Ovary (tissue), 7 donors: ENCODE measurements at regions not wholly inside any gene's neighbourhood (a gene's known extent, or its start where the extent isn't known, plus 50 kb on each side); places are given as distances from the start of the nearest gene placed in this dataset.

Experiments used
- DNase-seq, 5 donors: peaks; one replicate each; pipeline ENCODE4 v3.0.0-alpha.2; 2019 to 2020
- H3K27ac ChIP-seq, 2 donors: fragments of 200-600 bp; one replicate each; pipeline versions ENCODE4 v1.5.1 to v1.8.0; 2019 to 2022
- H3K27me3 ChIP-seq: fragments of 200-600 bp; one replicate; pipeline ENCODE4 v1.8.0; 2022
- H3K36me3 ChIP-seq: fragments of 200-600 bp; sonication (generic); one replicate; pipeline ENCODE4 v1.5.1; 2019
- H3K4me1 ChIP-seq: one replicate; pipeline ENCODE4 v1.8.1; 2013; ENCODE audit warnings: mild to moderate bottlenecking, moderate library complexity; ENCODE audit not compliant: insufficient read depth
- H3K4me3 ChIP-seq: fragments of 200-600 bp; sonication (generic); one replicate; pipeline ENCODE4 v1.5.1; 2017
- H3K9me3 ChIP-seq, 2 donors: fragments of 200-600 bp in 1 of 2; sonication (generic) in 1 of 2; one replicate each; pipeline versions ENCODE4 v1.5.1 to v1.8.1; 2013 to 2019; ENCODE audit warnings: mild to moderate bottlenecking in 1 of 2, moderate library complexity in 1 of 2
- CTCF ChIP-seq, 3 donors: fragments of 450-650 bp in 2 of 3; fragments of 200-600 bp in 1 of 3; IDR thresholded peaks; one replicate each; pipeline versions ENCODE4 v1.5.1 to v1.8.0; 2016 to 2022; ENCODE audit warnings: antibody characterized with exemption in 3 of 3, mild to moderate bottlenecking in 1 of 3
- EP300 ChIP-seq: sonication (generic); formaldehyde crosslinking; IDR thresholded peaks from one replicate; pipeline ENCODE4 v1.6.1; 2017; ENCODE audit warnings: antibody characterized with exemption
- POLR2A ChIP-seq: fragments of 450-650 bp; IDR thresholded peaks from one replicate; pipeline ENCODE4 v1.6.1; 2017; ENCODE audit warnings: antibody characterized with exemption, mild to moderate bottlenecking, moderate library complexity
- WGBS, 3 donors: extraction: QIAGEN DNeasy Blood & Tissue Kit in 1 of 3; methylation state at CpG; one replicate each; pipeline versions ENCODE4 v1.1.5 to v1.1.7; 2013 to 2017; 5-methylcytosine and 5-hydroxymethylcytosine counted together
- intact Hi-C, 4 donors: fragments of 100-400 bp; cut with DNase I; formaldehyde crosslinking; loops; one replicate each; pipeline versions ENCODE4 v1.11.0 to v1.15.1; 2022 to 2023
- donor health status: DM: no; HTN: no; CAD: no; lungs with moderate emphysema.
- donor health status: DM: no; HTN: no; CAD: no.
- donor health status: Bipolar disorder and iron deficiency.
- donor health status: DM: no; HTN: no; CAD: no.
- donor health status: DM: yes; HTN: yes; CAD: no.

DNA sequence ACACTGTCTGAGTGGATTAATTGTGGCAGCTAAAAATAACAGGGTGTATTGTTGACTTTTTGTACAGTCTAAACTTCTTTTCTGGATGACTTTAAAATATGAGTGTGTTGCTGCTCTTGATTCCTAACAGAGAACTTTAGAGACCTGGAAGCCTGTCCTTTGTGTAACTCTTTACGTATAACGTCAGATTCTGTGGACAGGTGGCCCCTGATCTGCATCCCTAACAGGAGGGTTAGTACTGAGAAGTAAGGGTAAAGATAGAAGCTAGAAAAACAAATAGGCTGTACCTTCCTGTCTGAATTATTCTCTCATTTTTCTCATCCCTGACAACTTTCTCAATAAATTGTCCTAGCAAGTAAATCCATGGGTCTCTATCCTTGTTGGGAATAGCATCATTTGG lies 105.7 kb upstream of the LIMCH1 start:
- Histone ChIP-seq H3K36me3 (no peaks in the 10 kb centered on the region), H3K4me1 (no peaks in the 10 kb centered on the region), H3K4me3 (no peak overlapping the region), H3K27me3 (no peaks in the 10 kb centered on the region), H3K27ac (no peak overlapping the region), H3K9me3 (no peaks in the 10 kb centered on the region)
- DNase-seq: no peak
- intact Hi-C loops: no loop called here
- TF ChIP-seq CTCF (IDR thresholded peaks at IDR 0.05) (no peak), POLR2A (no peak), EP300 (no peak)
- WGBS, 3 donors: 81 to 89% (median 86%) methylated on average over 2 of the region's 2 CpGs

GRCh38 chr4:41432881-41433280 lies 105.1 kb upstream of the LIMCH1 start:
- WGBS, 3 donors: 67 to 78% (median 74%) methylated on average over 5 of the region's 5 CpGs
- H3K27me3 ChIP-seq: no peaks in the 10 kb centered on the region
- H3K4me1 ChIP-seq: no peaks in the 10 kb centered on the region
- no peak overlapping the region for H3K27ac ChIP-seq
- H3K9me3 ChIP-seq: no peaks in the 10 kb centered on the region
- H3K36me3 ChIP-seq: no peaks in the 10 kb centered on the region
- TF ChIP-seq EP300 (no peak), CTCF (IDR thresholded peaks at IDR 0.05) (no peak), POLR2A (no peak)
- H3K4me3 ChIP-seq: no peak overlapping the region
- DNase-seq: no peak
- intact Hi-C loops: no loop called here

GRCh38 chr4:41433361-41433760 lies 104.6 kb upstream of the LIMCH1 start:
- no peaks in the 10 kb centered on the region for H3K9me3 ChIP-seq
- H3K27ac ChIP-seq: no peak overlapping the region
- H3K27me3 ChIP-seq: no peaks in the 10 kb centered on the region
- no peak for TF ChIP-seq CTCF (IDR thresholded peaks at IDR 0.05)
- no peak for TF ChIP-seq EP300
- no peak for DNase-seq
- no peak overlapping the region for H3K4me3 ChIP-seq
- intact Hi-C loops: no loop called here
- no peaks in the 10 kb centered on the region for H3K36me3 ChIP-seq
- WGBS, 3 donors: 86 to 97% (median 90%) methylated on average over 3 of the region's 3 CpGs
- H3K4me1 ChIP-seq: no peaks in the 10 kb centered on the region

GRCh38 chr4:41435510-41435909 lies 102.4 kb upstream of the LIMCH1 start:
- Histone ChIP-seq H3K27me3 (no peaks in the 10 kb centered on the region), H3K27ac (no peak overlapping the region), H3K9me3 (no peaks in the 10 kb centered on the region), H3K36me3 (no peaks in the 10 kb centered on the region), H3K4me3 (no peak overlapping the region), H3K4me1 (no peaks in the 10 kb centered on the region)
- 98 to 100% (median 98%) methylated on average over 1 of the region's 1 CpG for WGBS, 3 donors
- no peak for DNase-seq
- intact Hi-C loops: no loop called here
- TF ChIP-seq POLR2A (no peak), EP300 (no peak), CTCF (IDR thresholded peaks at IDR 0.05) (no peak)

DNA sequence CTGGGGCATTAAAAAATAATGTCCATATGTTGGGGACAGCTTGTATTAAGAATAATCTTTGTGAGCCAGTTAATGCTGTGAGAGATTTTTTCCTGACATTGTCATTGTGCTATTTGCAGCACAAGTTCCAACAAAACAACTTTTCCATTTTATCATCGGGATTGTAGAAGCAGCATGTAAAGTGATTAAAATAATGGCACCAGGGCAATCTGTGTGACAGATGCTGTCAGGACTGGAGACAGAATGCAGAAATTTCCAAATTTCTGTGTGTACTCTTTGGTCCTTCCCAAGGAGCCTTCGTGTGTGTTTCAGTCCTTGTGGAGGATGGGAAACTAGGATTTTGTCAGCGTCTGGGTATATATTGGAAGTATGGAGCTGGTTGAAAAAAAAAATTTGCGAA lies 101.5 kb upstream of the LIMCH1 start:
- no peaks in the 10 kb centered on the region for H3K27me3 ChIP-seq
- no peaks in the 10 kb centered on the region for H3K36me3 ChIP-seq
- WGBS, 3 donors: 73 to 90% (median 89%) methylated on average over 4 of the region's 4 CpGs
- no peaks in the 10 kb centered on the region for H3K9me3 ChIP-seq
- intact Hi-C loops: no loop called here
- H3K27ac ChIP-seq: no peak overlapping the region
- TF ChIP-seq CTCF (IDR thresholded peaks at IDR 0.05): no peak
- TF ChIP-seq POLR2A: no peak
- no peak for TF ChIP-seq EP300
- DNase-seq: no peak
- H3K4me1 ChIP-seq: no peaks in the 10 kb centered on the region
- H3K4me3 ChIP-seq: no peak overlapping the region
